ENCODE measurements at regions not wholly inside any gene's neighbourhood (a gene's known extent, or its start where the extent isn't known, plus 50 kb on each side); places are given as distances from the start of the nearest gene placed in this dataset.
A peak's percentile ranks its signal among the peaks of the same experiment; 100 is the strongest.

GRCh38 chr16:85563034-85563433, 50.1 kb upstream of the GSE1 start:
- no peak overlapping the region for H3K23ac ChIP-seq (ENCODE audit: low read depth, low read length)
- H3K4me2 ChIP-seq (ENCODE audit: low read depth, low read length) = no peak overlapping the region; the same call in 1 of the 2 replicates
- H4K5ac ChIP-seq (ENCODE audit: low read depth, low read length) = no peak overlapping the region
- H2AK9ac ChIP-seq (replicated peaks; ENCODE audit: low read depth, low read length, poor library complexity) = peak overlapping the region; percentile 52
- H4K20me1 ChIP-seq (ENCODE audit: insufficient read depth, low read length) = peaks cover 92% of the 10 kb centered on the region
- no peaks in the 10 kb centered on the region for H3K9me3 ChIP-seq (ENCODE audit: control insufficient read depth, insufficient read depth, low read length)
- H2BK15ac ChIP-seq (ENCODE audit: low read depth, low read length) = no peak overlapping the region
- H2AFZ ChIP-seq (replicated peaks; ENCODE audit: low read length, poor library complexity) = no peak overlapping the region
- ChIA-PET CTCF (interaction anchor here (2.0 kb wide), 1 partner anchor 11 kb away, joined by 7 read pairs; no protein-coding TSS in a partner anchor), POLR2A (ENCODE audit: unreplicated experiment) (no interaction called here)
- no peak overlapping the region; the same call in 1 of the 2 replicates for H3K9ac ChIP-seq (ENCODE audit: low read depth, low read length)
- ATAC-seq (ENCODE audit: low read depth) = no peak
- intact Hi-C loops (cut with micrococcal nuclease) = no loop called here
- H4K8ac ChIP-seq (ENCODE audit: low read depth in 2 of 2, low read length in 2 of 2) = peak overlapping the region; percentile 29 to 59; a peak in 3 of 4 replicates
- in situ Hi-C loops (cut with MboI; ENCODE audit: low sequenced_read_pairs) = no loop called here
- dilution Hi-C loops (cut with HindIII; ENCODE audit: low sequenced_read_pairs, unreplicated experiment) = no loop called here
- no peak overlapping the region for H4K91ac ChIP-seq (ENCODE audit: insufficient read depth, low read depth, low read length)
- 0 out of 2 replicates have a peak overlapping the region, but pooled peaks have one; percentile 10 for H3K14ac ChIP-seq (replicated peaks; ENCODE audit: low read depth, low read length)
- H3K36me3 ChIP-seq (ENCODE audit: control insufficient read depth, insufficient read depth, low read length) = no peaks in the 10 kb centered on the region
- H2AK5ac ChIP-seq (ENCODE audit: low read depth, low read length) = peak overlapping the region; percentile 54
- H3K79me1 ChIP-seq (ENCODE audit: low read depth in 1 of 2, low read length in 2 of 2) = peaks cover 23 to 88% of the 10 kb centered on the region in 2 experiments; a peak in 3 of 4 replicates
- peaks cover 14% of the 10 kb centered on the region; the same call in 1 of the 2 replicates for H3K4me1 ChIP-seq (ENCODE audit: control insufficient read depth, insufficient read depth, low read length)
- no peak overlapping the region for H2BK120ac ChIP-seq (ENCODE audit: low read depth, low read length)
- WGBS, 2 experiments (ENCODE audit: extremely low coverage in 2 of 2, insufficient read length in 1 of 2) = no CpG with 5 or more reads among the region's 8 CpGs
- DNase-seq = no peak
- no TSS peak for BruUV-seq (replicated peaks)
- H2BK20ac ChIP-seq (ENCODE audit: low read depth, low read length) = no peak overlapping the region
- no peak overlapping the region for H3K18ac ChIP-seq (ENCODE audit: low read depth, low read length)
- H3K4me3 ChIP-seq (ENCODE audit: insufficient read depth, low read depth, low read length) = no peak overlapping the region
- H3K9me1 ChIP-seq (ENCODE audit: insufficient read depth, low read length) = 0 out of 2 replicates have a peak, but pooled peaks cover 12% of the 10 kb centered on the region
- H3K27me3 ChIP-seq (ENCODE audit: control insufficient read depth, insufficient read depth, low read length) = no peaks in the 10 kb centered on the region
- 0 out of 2 replicates have a peak overlapping the region, but pooled peaks have one; percentile 15 for H3K27ac ChIP-seq (ENCODE audit: insufficient read depth, low read length)
- no peak overlapping the region for H3K56ac ChIP-seq (ENCODE audit: extremely low read depth, insufficient read depth, low read length)
- H2BK5ac ChIP-seq (ENCODE audit: low read depth, low read length, poor library complexity, severe bottlenecking) = no peak overlapping the region
- no peak for TF ChIP-seq RAD21 (IDR thresholded peaks at IDR 0.05; ENCODE audit: low read length)
- TF ChIP-seq FOS (IDR thresholded peaks at IDR 0.05; ENCODE audit: low read depth, low read length) = no peak
- no peak for TF ChIP-seq USF2 (IDR thresholded peaks at IDR 0.05; ENCODE audit: low read depth, low read length)
- TF ChIP-seq MAZ (IDR thresholded peaks at IDR 0.05; ENCODE audit: borderline replicate concordance, low read depth, low read length) = no peak
- TF ChIP-seq SMC3 (IDR thresholded peaks at IDR 0.05; ENCODE audit: low read depth, low read length) = no peak
- TF ChIP-seq MAFK (IDR thresholded peaks at IDR 0.05; ENCODE audit: low read depth, low read length) = no peak
- TF ChIP-seq POLR2A (IDR thresholded peaks at IDR 0.05; ENCODE audit: low read depth, low read length) = no peak
- no peak for TF ChIP-seq RCOR1 (IDR thresholded peaks at IDR 0.05; ENCODE audit: insufficient replicate concordance, low read length)
- no peak for TF ChIP-seq MXI1 (IDR thresholded peaks at IDR 0.05; ENCODE audit: borderline replicate concordance, low read depth, low read length)
- TF ChIP-seq CHD1 (IDR thresholded peaks at IDR 0.05; ENCODE audit: low read depth, low read length) = no peak
- TF ChIP-seq, protein P1, sequence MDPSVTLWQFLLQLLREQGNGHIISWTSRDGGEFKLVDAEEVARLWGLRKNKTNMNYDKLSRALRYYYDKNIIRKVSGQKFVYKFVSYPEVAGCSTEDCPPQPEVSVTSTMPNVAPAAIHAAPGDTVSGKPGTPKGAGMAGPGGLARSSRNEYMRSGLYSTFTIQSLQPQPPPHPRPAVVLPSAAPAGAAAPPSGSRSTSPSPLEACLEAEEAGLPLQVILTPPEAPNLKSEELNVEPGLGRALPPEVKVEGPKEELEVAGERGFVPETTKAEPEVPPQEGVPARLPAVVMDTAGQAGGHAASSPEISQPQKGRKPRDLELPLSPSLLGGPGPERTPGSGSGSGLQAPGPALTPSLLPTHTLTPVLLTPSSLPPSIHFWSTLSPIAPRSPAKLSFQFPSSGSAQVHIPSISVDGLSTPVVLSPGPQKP (IDR thresholded peaks at IDR 0.05; ENCODE audit: borderline replicate concordance, low read depth, low read length) = no peak
- H3K4ac ChIP-seq (ENCODE audit: low read depth, low read length) = 0 out of 2 replicates have a peak overlapping the region, but pooled peaks have one; percentile 3

All from IMR-90 (cell line).